Esophagus muscularis mucosa (tissue), 4 donors: ENCODE measurements at regions not wholly inside any gene's neighbourhood (a gene's known extent, or its start where the extent isn't known, plus 50 kb on each side); places are given as distances from the start of the nearest gene placed in this dataset.

ENCODE experiments used
- DNase-seq: peaks from one replicate; pipeline ENCODE4 v3.0.0-alpha.2; 2017; ENCODE audit errors: extremely low spot score
- H3K27ac ChIP-seq, 4 donors: fragments of 200-600 bp; sonication (generic); replicated peaks in 1 of 4; 1 replicate in 3 of 4; 2 replicates in 1 of 4; pipeline ENCODE4 v1.5.1; 2016 to 2019; ENCODE audit warnings: mild to moderate bottlenecking in 1 of 4
- H3K27me3 ChIP-seq, 4 donors: fragments of 200-600 bp; sonication (generic); one replicate each; pipeline versions ENCODE4 v1.5.1 to v1.6.0; 2016 to 2019
- H3K36me3 ChIP-seq, 4 donors: fragments of 200-600 bp; sonication (generic); one replicate each; pipeline ENCODE4 v1.5.1; 2016 to 2019
- H3K4me1 ChIP-seq, 4 donors: fragments of 200-600 bp; sonication (generic); one replicate each; pipeline ENCODE4 v1.5.1; 2016 to 2019
- H3K4me3 ChIP-seq, 4 donors: fragments of 200-600 bp; sonication (generic); 1 replicate in 2 of 4; 2 replicates in 2 of 4; pipeline ENCODE4 v1.5.1; 2016 to 2019; ENCODE audit warnings: mild to moderate bottlenecking in 4 of 4, moderate library complexity in 1 of 4
- H3K9me3 ChIP-seq, 4 donors: fragments of 200-600 bp; sonication (generic); 1 replicate in 3 of 4; 2 replicates in 1 of 4; pipeline ENCODE4 v1.5.1; 2016 to 2019
- EP300 ChIP-seq: sonication (generic); formaldehyde crosslinking; IDR thresholded peaks from one replicate; pipeline ENCODE4 v1.6.1; 2017; ENCODE audit warnings: antibody characterized with exemption
- POLR2A ChIP-seq: fragments of 450-650 bp; IDR thresholded peaks from one replicate; pipeline ENCODE4 v1.6.1; 2017; ENCODE audit warnings: antibody characterized with exemption, moderate library complexity, mild to moderate bottlenecking, low read depth
- POLR2AphosphoS5 ChIP-seq, 2 donors: sonication (generic); formaldehyde crosslinking; IDR thresholded peaks; one replicate each; pipeline ENCODE4 v1.6.1; 2017; ENCODE audit warnings: antibody characterized with exemption in 2 of 2
- WGBS: methylation state at CpG from one replicate; pipeline ENCODE4 v1.1.5; 2018; 5-methylcytosine and 5-hydroxymethylcytosine counted together
- intact Hi-C: fragments of 100-400 bp; cut with DNase I; formaldehyde crosslinking; loops from one replicate; pipeline ENCODE4 v1.15.1; 2023
- TF ChIP-seq, protein P1 (sequence below), 3 experiments: fragments of 200-600 bp in 2 of 3; fragments of 450-650 bp in 1 of 3; sonication (generic) in 2 of 3; IDR thresholded peaks; one replicate each; pipeline ENCODE4 v1.5.1; 2017 to 2019; ENCODE audit warnings: antibody characterized with exemption in 3 of 3, mild to moderate bottlenecking in 2 of 3, moderate library complexity in 1 of 3

GRCh38 chr12:107360033-107360432, 266.7 kb upstream of the CRY1 start:
- no peaks in the 10 kb centered on the region for H3K36me3 ChIP-seq
- DNase-seq: no peak
- H3K27ac ChIP-seq: no peak overlapping the region
- TF ChIP-seq, protein P1, sequence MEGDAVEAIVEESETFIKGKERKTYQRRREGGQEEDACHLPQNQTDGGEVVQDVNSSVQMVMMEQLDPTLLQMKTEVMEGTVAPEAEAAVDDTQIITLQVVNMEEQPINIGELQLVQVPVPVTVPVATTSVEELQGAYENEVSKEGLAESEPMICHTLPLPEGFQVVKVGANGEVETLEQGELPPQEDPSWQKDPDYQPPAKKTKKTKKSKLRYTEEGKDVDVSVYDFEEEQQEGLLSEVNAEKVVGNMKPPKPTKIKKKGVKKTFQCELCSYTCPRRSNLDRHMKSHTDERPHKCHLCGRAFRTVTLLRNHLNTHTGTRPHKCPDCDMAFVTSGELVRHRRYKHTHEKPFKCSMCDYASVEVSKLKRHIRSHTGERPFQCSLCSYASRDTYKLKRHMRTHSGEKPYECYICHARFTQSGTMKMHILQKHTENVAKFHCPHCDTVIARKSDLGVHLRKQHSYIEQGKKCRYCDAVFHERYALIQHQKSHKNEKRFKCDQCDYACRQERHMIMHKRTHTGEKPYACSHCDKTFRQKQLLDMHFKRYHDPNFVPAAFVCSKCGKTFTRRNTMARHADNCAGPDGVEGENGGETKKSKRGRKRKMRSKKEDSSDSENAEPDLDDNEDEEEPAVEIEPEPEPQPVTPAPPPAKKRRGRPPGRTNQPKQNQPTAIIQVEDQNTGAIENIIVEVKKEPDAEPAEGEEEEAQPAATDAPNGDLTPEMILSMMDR (IDR thresholded peaks at IDR 0.05): no peak
- TF ChIP-seq EP300: no peak
- TF ChIP-seq POLR2AphosphoS5 (IDR thresholded peaks at IDR 0.05): no peak
- TF ChIP-seq POLR2A: no peak
- H3K4me3 ChIP-seq: no peak overlapping the region
- no peaks in the 10 kb centered on the region for H3K9me3 ChIP-seq
- intact Hi-C loops: no loop called here
- peaks cover 0 to 18% (median 0%) of the 10 kb centered on the region in 4 donors for H3K27me3 ChIP-seq
- H3K4me1 ChIP-seq: no peaks in the 10 kb centered on the region

DNA sequence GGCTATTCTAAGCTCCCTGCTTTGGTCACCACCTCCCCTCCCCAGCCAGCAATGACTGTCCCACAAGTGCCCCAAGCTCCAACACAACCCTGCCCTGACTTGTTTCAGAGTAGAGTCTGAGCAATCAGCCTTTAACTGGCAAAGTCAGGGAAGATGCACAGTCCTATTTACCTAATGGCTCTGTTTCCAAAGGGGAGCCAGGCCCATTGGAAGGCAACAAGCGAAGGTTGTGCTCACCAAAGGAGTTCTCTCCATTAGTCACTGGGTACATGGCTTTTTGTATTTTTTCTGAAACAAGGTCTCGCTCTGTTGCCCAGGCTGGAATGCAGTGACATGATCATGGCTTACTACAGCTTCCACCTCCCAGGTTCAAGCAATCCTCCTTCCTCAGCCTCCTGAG, 267.1 kb upstream of the CRY1 start:
- TF ChIP-seq, protein P1 (IDR thresholded peaks at IDR 0.05): no peak
- no peak for TF ChIP-seq POLR2AphosphoS5 (IDR thresholded peaks at IDR 0.05)
- TF ChIP-seq EP300: no peak
- TF ChIP-seq POLR2A: no peak
- Histone ChIP-seq H3K4me1 (no peaks in the 10 kb centered on the region), H3K4me3 (no peak overlapping the region), H3K27me3 (peaks cover 0 to 18% (median 0%) of the 10 kb centered on the region in 4 donors), H3K36me3 (no peaks in the 10 kb centered on the region), H3K27ac (no peak overlapping the region), H3K9me3 (no peaks in the 10 kb centered on the region)
- WGBS: 93% methylated on average over 2 of the region's 2 CpGs
- intact Hi-C loops: no loop called here
- no peak for DNase-seq

GRCh38 chr12:107361970-107362369, 268.6 kb upstream of the CRY1 start:
- Histone ChIP-seq H3K27ac (no peak overlapping the region), H3K4me3 (no peak overlapping the region), H3K4me1 (no peaks in the 10 kb centered on the region), H3K9me3 (no peaks in the 10 kb centered on the region), H3K27me3 (peaks cover 0 to 25% (median 0%) of the 10 kb centered on the region in 4 donors), H3K36me3 (no peaks in the 10 kb centered on the region)
- WGBS: 93% methylated on average over 2 of the region's 2 CpGs
- intact Hi-C loops: no loop called here
- TF ChIP-seq, protein P1 (IDR thresholded peaks at IDR 0.05): no peak
- TF ChIP-seq EP300 (no peak), POLR2A (no peak), POLR2AphosphoS5 (IDR thresholded peaks at IDR 0.05) (no peak)
- no peak for DNase-seq

GRCh38 chr12:107362960-107363359, 269.6 kb upstream of the CRY1 start:
- Histone ChIP-seq H3K36me3 (no peaks in the 10 kb centered on the region), H3K4me3 (no peak overlapping the region), H3K4me1 (no peaks in the 10 kb centered on the region), H3K27me3 (peaks cover 0 to 25% (median 0%) of the 10 kb centered on the region in 4 donors), H3K9me3 (no peaks in the 10 kb centered on the region), H3K27ac (no peak overlapping the region)
- TF ChIP-seq, protein P1 (IDR thresholded peaks at IDR 0.05): no peak
- TF ChIP-seq POLR2A (no peak), EP300 (no peak), POLR2AphosphoS5 (IDR thresholded peaks at IDR 0.05) (no peak)
- intact Hi-C loops: no loop called here
- DNase-seq: no peak
- 74% methylated on average over 5 of the region's 5 CpGs for WGBS

- DNase-seq: no peak
- Histone ChIP-seq H3K36me3 (no peaks in the 10 kb centered on the region), H3K4me1 (no peaks in the 10 kb centered on the region), H3K27ac (no peak overlapping the region), H3K4me3 (no peak overlapping the region), H3K27me3 (peaks cover 0 to 25% (median 0%) of the 10 kb centered on the region in 4 donors), H3K9me3 (no peaks in the 10 kb centered on the region)
- WGBS: 88% methylated on average over 3 of the region's 3 CpGs
- TF ChIP-seq EP300: no peak
- intact Hi-C loops: no loop called here
These were observed 271.6 kb upstream of the CRY1 start for GRCh38 chr12:107364875-107365518.
